HG02798 (cell line): ENCODE measurements at regions not wholly inside any gene's neighbourhood (a gene's known extent, or its start where the extent isn't known, plus 50 kb on each side); places are given as distances from the start of the nearest gene placed in this dataset.
"Not testable (repeated sequence)": the region's sequence is repeated elsewhere in the genome, so short reads cannot be mapped to it uniquely, and the experiment has no call there.

Experiments
- ATAC-seq: cut with Tn5 transposase; IDR thresholded peaks from one replicate; pipeline ENCODE4 v1.9.1; 2021; ENCODE audit warnings: mild to moderate bottlenecking; ENCODE audit not compliant: unreplicated experiment, poor library complexity

DNA sequence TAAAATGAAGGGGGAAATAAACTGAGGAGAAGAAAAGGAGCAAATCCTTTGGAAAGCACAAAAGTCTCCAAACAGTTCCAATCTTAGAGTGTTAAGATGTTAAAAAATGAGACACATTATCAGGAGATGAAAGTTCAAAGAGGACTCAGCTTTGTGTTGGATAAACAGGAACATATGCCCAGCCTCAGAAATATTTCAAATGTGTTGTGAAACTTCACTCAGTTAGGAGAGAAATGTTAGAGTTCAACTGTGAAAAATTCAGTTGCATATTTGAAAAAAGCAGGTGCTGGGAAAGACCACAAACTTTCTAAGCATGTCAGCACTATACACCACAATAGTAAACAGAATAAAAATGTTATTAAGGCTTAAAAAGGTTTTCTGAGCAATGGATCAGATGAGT, 136.8 kb upstream of the PRKD1 start:
- no peak for ATAC-seq

DNA sequence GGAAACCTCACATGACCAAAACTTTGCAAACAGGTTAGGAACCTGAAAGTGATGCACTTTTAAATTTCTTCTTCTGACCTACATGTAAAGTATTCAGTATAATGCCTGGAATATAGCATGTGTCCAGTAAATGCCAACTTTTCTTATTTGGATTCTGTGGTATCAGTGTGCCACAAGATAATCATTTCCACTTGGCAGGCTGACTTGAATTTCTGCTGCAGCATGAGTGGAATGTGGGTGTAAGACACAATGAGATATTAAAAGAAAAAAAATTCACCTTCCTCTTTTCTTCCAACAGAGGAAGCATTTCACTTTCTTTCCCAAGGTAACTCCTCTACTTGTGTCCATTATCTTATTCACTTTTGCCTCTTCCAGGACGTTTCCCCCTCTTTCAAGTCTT, 141.9 kb upstream of the PRKD1 start:
- no peak for ATAC-seq

DNA sequence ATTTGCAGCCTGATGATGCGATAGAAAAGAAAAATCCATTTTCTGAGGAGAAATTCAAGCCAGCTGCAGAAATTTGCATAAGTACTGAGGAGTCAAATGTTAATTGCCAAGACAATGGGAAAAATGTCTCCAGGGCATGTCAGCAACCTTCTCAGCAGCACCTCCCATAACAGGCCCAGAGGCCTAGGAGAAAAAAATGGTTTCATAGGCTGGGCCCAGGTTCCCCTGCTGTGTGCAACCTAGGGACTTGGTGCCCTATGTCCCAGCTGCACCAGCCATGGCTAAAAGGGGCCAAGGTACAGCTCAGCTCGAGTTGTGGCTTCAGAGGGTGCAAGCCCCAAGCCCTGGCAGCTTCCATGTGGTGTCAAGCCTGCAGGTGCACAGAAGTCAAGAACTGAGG, 144.8 kb upstream of the PRKD1 start:
- not testable (repeated sequence) for ATAC-seq

DNA sequence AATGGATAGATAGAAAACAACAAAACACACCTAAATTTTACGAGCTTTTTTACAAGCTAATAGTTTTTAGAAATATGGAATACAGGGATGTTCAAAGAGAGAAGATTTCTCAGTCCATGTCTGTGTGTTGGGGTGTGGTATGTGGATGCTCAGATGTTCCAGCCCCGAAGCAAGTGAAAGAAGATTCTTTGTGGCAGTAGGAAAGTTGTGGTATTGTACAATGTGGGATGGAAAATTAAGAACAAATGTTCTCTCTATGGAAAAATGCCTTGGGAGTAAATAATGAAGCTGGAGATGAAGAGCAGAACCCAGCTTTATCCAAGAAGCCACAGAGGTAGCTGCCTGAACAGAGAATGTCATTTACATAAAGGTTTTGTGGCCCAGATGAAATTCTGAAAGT, 150.3 kb upstream of the PRKD1 start:
- ATAC-seq, result no peak

DNA sequence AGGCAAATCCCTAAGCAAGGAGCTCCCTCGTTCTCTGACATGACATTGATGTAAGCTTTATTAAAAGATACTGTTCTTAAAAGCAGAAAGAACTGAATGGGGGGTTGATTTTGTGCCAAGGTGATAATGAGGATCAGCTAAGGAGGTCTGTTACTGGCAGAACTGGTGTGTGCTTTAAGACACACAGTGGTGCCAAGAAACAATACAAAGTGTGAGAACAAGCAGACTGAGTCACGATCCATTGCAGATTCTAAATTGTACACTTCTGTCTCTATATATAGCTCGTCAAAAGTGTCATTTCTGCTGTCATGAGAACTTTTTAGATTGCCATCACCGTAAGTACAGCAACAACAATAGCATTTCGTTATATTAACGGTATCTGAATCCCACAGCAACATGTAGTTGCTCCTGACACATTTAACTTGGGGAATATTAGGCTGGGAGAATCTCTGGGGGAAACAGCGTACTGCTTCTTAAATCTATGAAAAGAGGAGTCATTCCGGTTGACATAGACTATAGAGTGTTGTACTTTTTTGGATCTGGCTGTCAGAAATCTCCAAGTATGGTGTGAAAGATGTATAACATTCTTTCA, 151.3 kb upstream of the PRKD1 start:
- ATAC-seq, result no peak

DNA sequence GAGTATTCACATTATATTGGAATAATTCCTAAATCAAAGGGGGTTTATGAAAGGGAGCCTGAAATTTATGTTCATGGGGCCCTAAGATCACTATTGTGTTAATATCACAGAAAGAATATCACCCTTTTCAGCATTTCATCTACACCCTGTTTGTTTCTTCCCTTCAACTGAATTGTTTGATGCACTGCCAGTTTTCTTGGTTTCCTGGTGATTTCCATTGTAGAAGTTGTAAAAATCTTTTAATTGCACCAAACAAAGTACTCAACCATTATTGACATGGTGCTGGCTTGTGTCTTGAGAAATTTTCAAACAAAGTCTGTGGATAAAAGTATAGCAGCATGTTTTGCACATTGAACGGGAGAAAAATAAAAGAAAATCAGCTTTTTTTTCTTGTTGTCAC, 154.8 kb upstream of the PRKD1 start:
- ATAC-seq, result no peak

DNA sequence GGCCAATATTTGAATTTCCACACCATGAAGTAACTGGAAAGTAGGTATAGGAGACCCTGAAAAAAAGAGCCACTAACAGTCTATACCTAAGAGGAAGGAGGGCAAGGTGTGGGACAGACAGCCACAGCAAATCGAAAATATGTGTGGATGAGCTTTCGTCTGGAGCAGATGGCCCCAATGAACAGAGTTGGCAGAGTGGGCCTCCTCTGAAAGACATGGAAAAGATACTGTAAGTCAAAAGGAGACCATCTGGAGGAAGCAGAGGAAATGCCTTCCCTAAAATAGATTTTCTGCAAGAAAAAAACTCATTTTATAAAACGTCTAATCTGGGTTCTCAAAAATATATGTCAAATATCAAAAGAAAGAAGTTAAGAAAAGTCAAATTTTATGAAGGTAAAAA, 157.2 kb upstream of the PRKD1 start:
- no peak for ATAC-seq

DNA sequence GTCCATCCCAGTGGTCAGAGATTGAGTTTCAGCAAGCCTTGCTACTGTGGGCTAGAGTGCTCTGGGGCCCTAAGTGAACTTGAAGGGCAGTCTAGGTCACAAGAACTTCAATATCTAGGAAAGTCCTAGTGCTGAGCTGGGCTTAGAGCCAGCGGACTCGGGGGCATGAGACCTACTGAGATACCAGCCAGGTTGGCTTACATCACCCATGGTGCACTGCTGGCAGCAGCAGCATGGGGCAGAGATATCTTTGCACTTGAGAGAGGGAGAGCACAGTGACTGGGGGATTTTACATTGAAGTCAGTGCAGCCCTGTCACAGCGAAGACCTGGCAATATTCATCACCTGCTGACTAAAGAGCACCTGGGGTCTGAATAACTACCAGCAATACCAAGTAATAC, 158.3 kb upstream of the PRKD1 start:
- ATAC-seq, result no peak

DNA sequence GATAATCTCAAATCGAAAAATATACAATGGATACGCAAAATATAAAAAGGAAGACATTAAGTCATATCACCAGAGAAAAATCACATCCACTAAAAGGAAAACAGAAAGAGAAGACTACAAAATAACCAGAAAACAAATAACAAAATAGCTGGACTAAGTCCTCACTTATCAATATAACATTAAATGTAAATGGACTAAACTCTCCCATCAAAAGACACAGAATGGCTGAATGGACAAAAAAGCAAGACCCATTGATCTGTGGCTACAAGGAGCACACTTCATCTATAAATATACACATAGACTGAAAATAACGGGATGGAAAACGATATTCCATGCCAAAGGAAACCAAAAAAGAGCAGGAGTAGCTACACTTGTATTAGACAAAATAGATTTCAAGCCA, 161.0 kb upstream of the PRKD1 start:
- no peak for ATAC-seq

DNA sequence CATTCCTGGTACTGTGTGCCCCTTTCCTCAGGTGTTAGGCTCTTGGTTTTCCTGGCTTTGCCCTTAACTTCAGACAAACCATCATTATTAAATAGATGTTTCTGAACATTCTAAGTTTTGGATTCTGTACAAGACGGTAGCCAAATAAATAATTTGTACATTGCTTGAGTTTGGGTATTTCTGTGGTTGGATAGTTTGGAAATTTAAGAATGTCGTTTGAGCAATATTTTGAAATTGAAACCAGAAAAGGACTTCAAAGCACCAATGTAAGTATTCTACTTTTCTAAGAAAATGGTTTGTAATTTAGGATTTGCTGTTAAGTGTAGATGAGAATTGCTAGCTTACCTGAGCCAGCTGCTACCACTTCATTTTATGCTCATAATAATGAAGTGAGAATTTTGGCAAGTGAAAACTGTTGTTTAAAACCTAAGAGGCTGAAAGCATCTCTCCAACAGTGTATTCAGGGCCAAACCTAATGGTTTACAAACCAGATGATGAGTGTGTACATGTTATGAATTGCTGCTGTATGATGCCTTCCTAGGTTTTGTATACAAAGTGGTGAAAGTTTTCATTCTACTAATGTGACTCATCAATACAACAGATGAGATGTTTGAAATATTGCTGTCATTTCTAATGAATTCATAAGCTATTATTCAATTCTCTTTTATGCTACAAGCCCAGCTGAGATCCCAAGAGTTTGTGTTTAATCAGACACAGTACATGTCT, 181.5 kb upstream of the PRKD1 start:
- no peak for ATAC-seq

DNA sequence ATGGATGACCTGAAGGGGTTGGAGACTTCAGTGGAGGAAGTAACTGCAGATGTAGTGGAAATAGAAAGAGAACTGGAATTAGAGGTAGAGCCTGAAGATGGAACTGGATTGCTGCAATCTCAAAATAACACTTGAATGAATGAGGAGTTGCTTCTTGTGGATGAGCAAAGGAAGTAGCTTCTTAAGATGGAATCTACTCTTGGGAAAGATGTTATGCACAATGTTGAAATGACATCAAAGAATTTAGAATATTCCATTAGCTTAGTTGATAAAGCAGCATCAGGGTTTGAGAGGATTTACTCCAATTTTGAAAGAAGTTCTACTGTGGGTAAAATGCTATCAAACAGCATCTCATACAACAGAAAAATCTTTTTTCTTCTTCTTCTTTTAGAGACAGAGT, 186.4 kb upstream of the PRKD1 start:
- ATAC-seq, result no peak

DNA sequence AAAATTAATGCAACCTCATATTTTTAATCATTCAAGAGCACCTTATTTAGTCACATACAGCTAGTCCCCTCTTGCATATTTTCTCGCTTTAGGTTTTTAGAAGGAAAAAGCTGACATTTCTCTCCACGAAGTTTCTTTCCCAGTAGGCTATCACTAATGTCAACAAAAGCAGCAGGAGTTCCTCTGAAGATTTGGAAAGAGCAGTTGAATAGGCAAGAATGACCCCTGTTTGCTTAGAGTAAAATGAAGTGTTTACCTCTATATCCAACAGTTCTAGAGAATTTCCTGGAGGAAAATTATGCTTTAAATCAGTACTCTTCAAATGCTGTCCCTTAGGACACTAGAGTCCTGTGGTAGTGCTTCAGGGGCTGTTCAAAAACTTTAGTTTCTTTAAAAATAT, 188.1 kb upstream of the PRKD1 start:
- no peak for ATAC-seq

DNA sequence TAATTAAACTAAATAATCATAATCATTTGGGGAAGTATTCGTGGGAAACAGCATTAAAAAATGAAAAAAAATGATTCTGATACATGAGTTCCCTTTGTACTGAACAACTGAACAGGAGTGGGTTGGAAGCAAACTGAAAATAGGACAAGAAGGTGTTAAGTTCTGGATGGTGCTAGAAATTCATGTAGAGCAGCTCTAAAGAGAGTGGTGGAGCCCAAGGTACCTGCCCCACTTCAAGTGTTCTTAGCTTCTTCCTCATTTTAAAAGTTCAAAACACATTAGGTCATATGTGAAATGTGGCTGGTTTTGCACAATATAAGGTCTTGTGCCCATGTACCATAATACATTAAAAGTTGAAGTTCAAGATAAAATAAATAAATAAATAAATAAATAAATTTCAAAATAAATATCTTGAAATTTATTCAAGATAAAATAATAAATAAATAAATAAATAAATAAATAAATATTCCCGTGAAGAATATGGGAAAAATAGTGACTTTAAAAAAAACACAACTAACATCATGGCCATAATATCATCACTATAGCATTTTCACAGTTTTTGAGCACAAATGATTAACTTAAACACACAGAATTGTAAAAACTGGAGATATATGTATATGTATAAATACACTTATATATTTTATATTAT, 191.5 kb upstream of the PRKD1 start:
- no peak for ATAC-seq

DNA sequence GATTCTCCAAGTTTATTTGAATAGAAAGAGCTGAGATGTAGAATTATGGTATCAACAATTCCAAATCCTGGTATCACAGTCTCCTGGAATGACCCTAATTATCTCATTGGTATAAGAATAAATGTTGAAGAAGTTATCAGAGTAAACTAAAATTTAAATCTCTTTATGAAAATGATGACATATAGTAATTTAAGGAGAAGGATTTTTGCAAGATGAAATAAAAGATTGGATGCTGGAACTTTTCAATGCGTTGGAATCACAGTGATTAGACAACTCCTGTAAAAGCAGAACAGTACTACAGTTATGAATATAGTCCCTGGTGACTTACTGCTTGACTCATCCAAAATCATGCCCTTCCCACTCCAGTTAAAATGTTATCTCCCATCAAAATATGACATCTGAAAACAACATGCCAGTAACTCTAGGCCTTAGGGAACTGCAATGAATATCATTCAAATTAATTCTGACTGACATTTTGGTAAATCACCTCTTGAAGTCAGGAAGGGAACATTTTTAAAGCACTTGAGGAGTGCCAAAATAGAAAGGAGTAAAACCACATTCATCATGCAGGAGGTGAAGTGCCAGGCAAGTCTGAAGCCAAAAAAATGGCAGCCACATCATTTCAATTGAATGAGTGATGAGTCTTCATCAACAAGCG, 197.8 kb upstream of the PRKD1 start:
- no peak for ATAC-seq

DNA sequence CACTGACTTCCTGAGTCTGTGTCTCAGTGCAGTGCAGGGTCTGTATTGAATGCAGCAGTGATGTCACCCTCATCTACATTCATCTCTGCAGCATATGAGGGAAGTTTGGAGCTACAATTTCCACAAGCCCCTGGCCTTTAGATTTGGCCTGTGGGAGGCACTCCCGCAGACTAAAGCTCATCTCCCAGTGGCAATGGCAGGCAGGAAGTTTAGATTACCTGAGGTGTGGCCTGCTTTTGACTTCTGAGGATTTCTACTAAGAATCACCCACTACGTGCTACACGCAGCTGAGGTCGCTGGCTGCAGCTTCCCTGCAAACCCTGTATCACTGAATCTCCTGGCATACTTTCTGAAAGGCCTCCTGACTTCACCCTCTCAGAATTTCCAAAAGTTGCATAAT, 202.2 kb upstream of the PRKD1 start:
- ATAC-seq, result no peak

DNA sequence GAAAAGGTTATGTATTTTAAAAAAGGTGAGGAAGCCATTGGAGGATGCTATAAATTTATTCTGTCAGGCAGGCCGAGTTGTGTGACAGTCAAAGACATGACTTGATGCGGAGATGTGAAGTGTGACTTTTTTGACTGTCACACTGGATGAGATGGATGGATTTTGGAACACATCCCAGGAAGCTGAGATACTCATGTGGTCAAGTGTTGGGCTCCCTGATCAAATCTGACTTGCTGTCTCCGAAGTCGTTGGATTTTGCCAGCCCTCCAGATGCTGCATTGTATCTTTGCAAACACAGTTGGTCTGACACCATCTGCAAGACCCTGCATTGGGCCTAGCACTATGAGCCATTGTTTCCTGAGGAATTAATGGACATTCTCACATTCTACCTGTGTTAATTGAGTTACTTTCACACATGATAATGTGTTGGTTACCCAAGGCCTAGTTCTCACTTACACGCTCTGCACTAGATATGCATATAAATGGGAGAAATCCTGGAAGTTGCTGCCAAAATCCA, 204.0 kb upstream of the PRKD1 start:
- no peak for ATAC-seq

DNA sequence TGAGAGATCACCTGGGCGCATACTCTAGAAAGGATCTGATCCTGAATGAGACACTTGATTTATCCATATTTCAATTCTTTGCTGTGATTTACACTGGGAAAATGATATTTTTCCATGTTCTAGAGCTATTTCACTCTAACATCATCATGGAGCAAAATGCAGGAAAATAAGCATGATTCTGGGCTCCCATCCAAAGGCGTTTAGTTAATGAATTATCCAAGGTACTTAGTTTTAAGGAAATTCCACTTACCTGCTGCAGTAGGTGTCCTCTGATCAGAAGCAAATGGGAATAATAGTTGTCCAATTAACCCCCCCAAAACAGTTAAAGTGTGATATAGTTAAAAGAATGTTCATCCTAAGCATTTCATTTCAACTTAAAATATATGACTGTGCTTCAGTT, 204.5 kb upstream of the PRKD1 start:
- no peak for ATAC-seq

DNA sequence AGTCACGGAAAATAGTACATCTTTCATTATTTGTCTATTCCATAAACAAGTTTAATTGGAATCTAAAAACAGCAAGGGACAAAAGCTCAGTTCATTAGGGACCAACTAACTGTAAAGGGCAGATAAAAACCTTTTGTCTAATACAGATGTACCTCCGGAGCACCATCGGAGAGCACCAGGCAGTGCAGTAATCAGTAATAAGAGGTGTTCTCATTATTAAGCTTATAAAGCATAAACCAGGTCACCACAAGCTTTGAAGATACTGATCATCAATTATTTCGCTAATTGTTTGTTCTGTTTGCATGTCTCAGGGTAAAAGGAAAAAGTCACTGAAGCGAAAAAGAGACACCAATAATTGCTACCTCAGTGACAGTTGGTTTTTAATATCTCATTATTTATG, 207.3 kb upstream of the PRKD1 start:
- no peak for ATAC-seq

DNA sequence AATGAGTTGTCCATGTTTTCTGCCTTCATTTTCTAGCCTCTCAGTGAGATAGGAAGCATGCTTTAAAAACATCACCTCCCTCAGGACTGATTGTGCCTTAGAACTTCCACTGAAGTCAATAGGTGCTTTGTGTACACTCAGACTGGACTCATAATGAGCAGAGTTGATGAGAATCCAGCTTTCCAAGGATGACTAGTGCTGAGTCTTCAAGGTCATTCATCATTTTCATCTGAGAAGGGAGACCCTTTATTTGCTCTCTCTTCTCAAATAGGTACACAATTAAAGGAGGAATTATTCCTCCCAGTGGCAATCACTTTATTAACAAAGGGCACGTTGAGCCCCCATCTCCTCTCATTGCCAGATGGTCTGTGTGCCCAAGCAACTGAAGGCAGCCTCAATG, 210.9 kb upstream of the PRKD1 start:
- ATAC-seq, result no peak

DNA sequence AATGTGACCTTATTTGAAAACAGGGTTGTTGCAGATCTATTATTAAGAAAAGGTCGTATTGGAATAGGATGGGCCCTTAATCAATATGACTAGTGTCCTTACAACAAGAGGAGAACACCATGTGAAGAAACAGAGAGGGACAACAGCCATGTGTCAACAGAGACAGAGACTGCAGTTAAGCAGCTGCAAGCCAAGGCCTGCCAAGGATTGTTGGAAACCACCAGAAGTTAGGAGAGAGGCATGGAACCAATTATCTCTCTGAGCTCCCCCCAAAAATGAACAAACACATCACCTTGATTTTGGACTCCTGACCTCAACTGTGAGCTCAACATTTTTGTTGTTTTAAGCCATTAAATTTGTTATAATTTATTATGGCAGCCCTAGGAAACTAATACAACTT, 214.6 kb upstream of the PRKD1 start:
- ATAC-seq, result no peak

DNA sequence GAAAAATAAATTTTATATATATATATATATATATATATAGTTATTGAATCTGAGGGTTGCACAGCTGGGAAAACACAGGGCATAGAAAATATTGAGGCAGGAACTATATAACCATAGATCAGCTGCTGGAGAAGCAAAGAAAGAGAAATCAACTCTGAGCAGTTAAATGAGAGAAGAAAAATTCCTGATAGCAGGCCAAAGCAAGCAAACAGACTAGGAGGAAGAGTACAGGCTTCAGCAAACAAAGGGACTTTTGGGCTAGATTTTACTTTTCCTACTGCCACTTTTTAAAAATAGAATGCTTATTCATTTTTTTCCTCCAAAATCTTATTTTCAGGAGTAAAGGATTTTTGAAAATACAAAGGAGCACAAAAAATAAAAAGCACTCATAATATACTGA, 216.0 kb upstream of the PRKD1 start:
- ATAC-seq, result no peak
